GM12891 (cell line): ENCODE measurements at regions not wholly inside any gene's neighbourhood (a gene's known extent, or its start where the extent isn't known, plus 50 kb on each side); places are given as distances from the start of the nearest gene placed in this dataset.

Source experiments
- POLR2A ChIP-seq: IDR thresholded peaks from 2 replicates; pipeline ENCODE4 v1.6.1; 2011; ENCODE audit warnings: low read depth, low read length, control low read depth
- POU2F2 ChIP-seq: IDR thresholded peaks from 2 replicates; pipeline ENCODE4 v1.6.1; 2011; ENCODE audit warnings: low read depth, mild to moderate bottlenecking, control low read depth, low read length, moderate library complexity
- SPI1 ChIP-seq: IDR thresholded peaks from 2 replicates; pipeline ENCODE4 v1.6.1; 2011; ENCODE audit warnings: low read depth, low read length, control low read depth
- TAF1 ChIP-seq: IDR thresholded peaks from 2 replicates; pipeline ENCODE4 v1.6.1; 2011; ENCODE audit warnings: low read depth, low read length, control low read depth

DNA sequence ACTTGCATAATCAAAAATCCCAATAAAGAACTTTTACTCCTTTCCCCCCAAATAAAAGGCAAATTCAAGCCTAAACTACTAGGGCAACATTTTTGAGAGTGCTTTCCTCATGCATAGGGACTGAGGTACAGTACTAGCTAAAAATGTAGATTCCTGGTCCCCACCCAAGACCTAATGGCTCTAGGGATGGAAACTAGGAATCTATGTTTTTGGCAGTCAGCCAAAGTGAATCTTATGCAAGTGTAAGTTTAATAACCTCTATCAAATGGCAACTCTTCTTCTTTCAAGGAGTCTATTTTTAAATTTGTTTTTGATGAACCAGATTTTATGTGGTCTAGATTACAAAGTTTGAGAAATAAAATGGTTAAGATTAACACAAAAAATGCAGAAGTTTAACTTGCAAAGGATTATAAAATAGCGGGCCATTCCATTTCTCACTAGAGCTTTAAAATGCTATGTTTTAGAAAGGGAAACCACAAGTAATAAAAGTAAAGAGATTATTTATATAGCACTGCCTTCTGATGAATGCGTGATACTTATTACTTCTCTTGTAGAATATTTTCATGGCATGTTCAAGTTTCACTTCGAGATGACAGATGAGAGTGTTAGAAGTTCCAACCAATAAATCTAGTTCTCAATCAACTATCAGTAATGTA, 70.4 kb upstream of the MDFIC start:
- TF ChIP-seq TAF1 (no peak), POLR2A (no peak), POU2F2 (no peak), SPI1 (no peak)
